ENCODE measurements at regions not wholly inside any gene's neighbourhood (a gene's known extent, or its start where the extent isn't known, plus 50 kb on each side); places are given as distances from the start of the nearest gene placed in this dataset.
"Not testable (repeated sequence)": the region's sequence is repeated elsewhere in the genome, so short reads cannot be mapped to it uniquely, and the experiment has no call there.

GRCh38 chr4:43148481-43148880 is 256.0 kb downstream of the GRXCR1 start:
- Histone ChIP-seq H3K27me3 (no peaks in the 10 kb centered on the region), H3K27ac (no peak overlapping the region), H3K4me1 (no peaks in the 10 kb centered on the region), H3K36me3 (no peaks in the 10 kb centered on the region), H3K4me3 (replicated peaks in 1 of 3) (no peak overlapping the region), H3K9me3 (no peaks in the 10 kb centered on the region)
- TF ChIP-seq, protein P1, sequence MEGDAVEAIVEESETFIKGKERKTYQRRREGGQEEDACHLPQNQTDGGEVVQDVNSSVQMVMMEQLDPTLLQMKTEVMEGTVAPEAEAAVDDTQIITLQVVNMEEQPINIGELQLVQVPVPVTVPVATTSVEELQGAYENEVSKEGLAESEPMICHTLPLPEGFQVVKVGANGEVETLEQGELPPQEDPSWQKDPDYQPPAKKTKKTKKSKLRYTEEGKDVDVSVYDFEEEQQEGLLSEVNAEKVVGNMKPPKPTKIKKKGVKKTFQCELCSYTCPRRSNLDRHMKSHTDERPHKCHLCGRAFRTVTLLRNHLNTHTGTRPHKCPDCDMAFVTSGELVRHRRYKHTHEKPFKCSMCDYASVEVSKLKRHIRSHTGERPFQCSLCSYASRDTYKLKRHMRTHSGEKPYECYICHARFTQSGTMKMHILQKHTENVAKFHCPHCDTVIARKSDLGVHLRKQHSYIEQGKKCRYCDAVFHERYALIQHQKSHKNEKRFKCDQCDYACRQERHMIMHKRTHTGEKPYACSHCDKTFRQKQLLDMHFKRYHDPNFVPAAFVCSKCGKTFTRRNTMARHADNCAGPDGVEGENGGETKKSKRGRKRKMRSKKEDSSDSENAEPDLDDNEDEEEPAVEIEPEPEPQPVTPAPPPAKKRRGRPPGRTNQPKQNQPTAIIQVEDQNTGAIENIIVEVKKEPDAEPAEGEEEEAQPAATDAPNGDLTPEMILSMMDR (IDR thresholded peaks at IDR 0.05) = no peak
- no peak for TF ChIP-seq POLR2A (IDR thresholded peaks at IDR 0.05)
- WGBS, 2 donors = 87 to 97% methylated on average over 2 of the region's 2 CpGs
- intact Hi-C loops (cut with DNase I) = no loop called here
- DNase-seq = no peak

DNA sequence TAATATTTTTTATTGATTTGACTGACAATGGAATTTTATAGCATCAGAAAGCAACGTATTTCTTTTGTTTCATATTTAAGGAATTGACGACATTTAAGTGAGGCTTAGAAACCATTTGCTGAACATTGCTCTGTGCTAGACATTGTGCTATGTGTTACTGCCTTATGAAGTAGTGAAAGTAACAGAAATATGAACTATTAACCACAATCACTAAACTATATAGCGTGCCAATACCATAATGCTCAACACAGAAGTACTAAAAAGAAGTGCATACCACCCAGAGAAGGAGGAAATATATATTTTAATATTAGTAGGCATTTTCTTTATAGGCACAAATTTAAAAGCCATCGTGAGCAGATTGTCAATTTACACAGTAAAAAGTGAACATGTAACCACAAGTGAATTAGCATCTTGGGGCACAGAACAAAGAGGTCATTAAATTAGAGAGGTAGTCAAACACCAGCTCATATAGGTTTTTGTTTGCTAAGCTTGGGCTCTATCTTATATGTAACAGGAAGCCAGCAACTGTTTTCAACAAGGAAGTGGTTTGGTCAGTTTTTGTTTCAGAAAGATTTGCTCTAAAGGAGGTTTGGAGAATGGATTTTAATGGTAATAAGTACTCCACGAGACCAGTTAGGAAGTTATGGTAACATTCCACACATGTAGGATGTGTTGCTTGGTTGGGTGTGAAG is 270.7 kb downstream of the GRXCR1 start:
- Histone ChIP-seq H3K27me3 (no peaks in the 10 kb centered on the region), H3K4me1 (no peaks in the 10 kb centered on the region), H3K9me3 (no peaks in the 10 kb centered on the region), H3K4me3 (replicated peaks in 1 of 3) (no peak overlapping the region), H3K27ac (no peak overlapping the region), H3K36me3 (no peaks in the 10 kb centered on the region)
- no peak for DNase-seq
- TF ChIP-seq, protein P1 (IDR thresholded peaks at IDR 0.05) = no peak
- TF ChIP-seq POLR2A (IDR thresholded peaks at IDR 0.05) = no peak
- intact Hi-C loops (cut with DNase I) = no loop called here
- WGBS, 2 donors = 71 to 76% methylated on average over 5 of the region's 5 CpGs

DNA sequence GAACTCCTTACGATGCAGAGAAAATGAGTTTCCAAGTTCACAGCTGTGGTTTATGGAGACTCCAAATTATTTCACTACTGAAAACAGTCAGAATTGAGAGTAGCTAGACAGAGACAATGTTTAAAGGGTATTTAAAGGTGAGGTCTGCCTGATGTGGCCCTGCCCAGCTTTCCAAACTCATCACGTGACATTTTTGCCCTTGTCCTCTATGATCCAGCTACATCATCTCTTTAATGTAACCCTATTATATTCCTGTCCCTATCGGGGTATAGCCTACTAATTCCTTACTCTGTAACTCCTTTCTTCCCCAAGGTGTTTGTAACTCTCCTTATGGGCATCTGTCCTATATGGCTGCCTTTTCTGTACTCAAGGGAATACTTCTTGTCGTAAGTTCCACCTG is 297.2 kb downstream of the GRXCR1 start:
- H3K9me3 ChIP-seq = no peaks in the 10 kb centered on the region
- intact Hi-C loops (cut with DNase I) = no loop called here

DNA sequence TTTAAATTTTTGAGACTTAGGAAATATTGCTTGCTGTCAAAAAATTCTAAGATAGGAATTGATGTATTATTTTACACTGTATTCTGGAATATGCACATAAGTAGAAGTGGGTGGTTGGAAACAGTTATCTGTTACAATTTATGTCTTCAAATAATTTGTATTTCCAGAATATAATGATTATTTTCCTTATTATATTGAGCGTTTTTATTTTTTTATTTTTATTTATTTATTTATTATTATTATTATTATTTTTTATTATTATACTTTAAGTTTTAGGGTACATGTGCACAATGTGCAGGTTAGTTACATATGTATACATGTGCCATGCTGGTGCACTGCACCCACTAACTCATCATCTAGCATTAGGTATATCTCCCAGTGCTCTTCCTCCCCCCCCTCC is 320.1 kb downstream of the GRXCR1 start:
- WGBS, 2 donors = 89 to 92% methylated on average over 1 of the region's 1 CpG
- H3K9me3 ChIP-seq; H3K27me3 ChIP-seq; intact Hi-C loops (cut with DNase I); H3K4me3 ChIP-seq (replicated peaks in 1 of 3); H3K4me1 ChIP-seq; H3K27ac ChIP-seq; DNase-seq; H3K36me3 ChIP-seq: not testable (repeated sequence)

More for the DNA sequence above, 297.2 kb downstream of the GRXCR1 start:
- no peak for TF ChIP-seq POLR2A (IDR thresholded peaks at IDR 0.05)
- TF ChIP-seq, protein P1 (IDR thresholded peaks at IDR 0.05) = no peak
- Histone ChIP-seq H3K27me3 (no peaks in the 10 kb centered on the region), H3K4me1 (no peaks in the 10 kb centered on the region), H3K27ac (no peak overlapping the region), H3K36me3 (no peaks in the 10 kb centered on the region), H3K4me3 (replicated peaks in 1 of 3) (no peak overlapping the region)
- WGBS, 2 donors = 81% methylated on average over 4 of the region's 4 CpGs
- DNase-seq = no peak

- no peak overlapping the region for H3K27ac ChIP-seq
- no peaks in the 10 kb centered on the region for H3K9me3 ChIP-seq
- no peak overlapping the region for H3K4me3 ChIP-seq (replicated peaks in 1 of 3)
- H3K36me3 ChIP-seq = no peaks in the 10 kb centered on the region
- no peak for DNase-seq
- 91 to 92% methylated on average over 3 of the region's 3 CpGs for WGBS, 2 donors
- H3K4me1 ChIP-seq = no peaks in the 10 kb centered on the region
- H3K27me3 ChIP-seq = no peaks in the 10 kb centered on the region
- no peak for TF ChIP-seq POLR2A (IDR thresholded peaks at IDR 0.05)
- TF ChIP-seq, protein P1 (IDR thresholded peaks at IDR 0.05) = no peak
- intact Hi-C loops (cut with DNase I) = no loop called here
These were observed 331.3 kb downstream of the GRXCR1 start for GRCh38 chr4:43223820-43224219.
